Esophagus squamous epithelium (tissue), 4 donors: ENCODE measurements at regions not wholly inside any gene's neighbourhood (a gene's known extent, or its start where the extent isn't known, plus 50 kb on each side); places are given as distances from the start of the nearest gene placed in this dataset.

Experiments
- POLR2A ChIP-seq, 4 donors: fragments of 450-650 bp; IDR thresholded peaks; one replicate each; pipeline ENCODE4 v1.6.1; 2017; ENCODE audit warnings: antibody characterized with exemption in 4 of 4, mild to moderate bottlenecking in 4 of 4, moderate library complexity in 3 of 4
- TF ChIP-seq, protein P1 (sequence below), 6 experiments: fragments of 450-650 bp in 4 of 6; fragments of 200-600 bp in 2 of 6; sonication (generic) in 2 of 6; IDR thresholded peaks; one replicate each; pipeline ENCODE4 v1.5.1; 2016 to 2019; ENCODE audit warnings: antibody characterized with exemption in 6 of 6, mild to moderate bottlenecking in 4 of 6, moderate library complexity in 4 of 6

DNA sequence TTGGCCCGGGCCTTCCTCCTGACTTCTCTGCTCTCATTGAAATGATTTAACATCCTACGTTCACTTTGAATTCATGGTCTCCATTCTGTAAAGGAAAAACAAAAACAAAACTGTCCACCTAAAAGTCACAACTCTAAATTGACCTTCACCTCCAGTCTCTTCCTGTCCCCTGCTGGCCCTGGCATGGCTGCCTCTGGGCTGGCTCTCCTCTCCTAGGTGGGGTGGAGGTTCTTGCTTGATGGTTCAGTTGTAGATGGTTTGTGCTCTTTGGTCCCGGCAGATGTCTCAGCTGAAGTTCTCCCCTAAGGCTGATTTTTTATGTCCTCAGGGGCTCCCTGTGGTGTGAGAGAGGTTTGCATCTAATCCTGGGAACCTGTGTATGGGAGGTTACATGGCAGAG, 121.1 kb downstream of the ACKR3 start:
- TF ChIP-seq, protein P1, sequence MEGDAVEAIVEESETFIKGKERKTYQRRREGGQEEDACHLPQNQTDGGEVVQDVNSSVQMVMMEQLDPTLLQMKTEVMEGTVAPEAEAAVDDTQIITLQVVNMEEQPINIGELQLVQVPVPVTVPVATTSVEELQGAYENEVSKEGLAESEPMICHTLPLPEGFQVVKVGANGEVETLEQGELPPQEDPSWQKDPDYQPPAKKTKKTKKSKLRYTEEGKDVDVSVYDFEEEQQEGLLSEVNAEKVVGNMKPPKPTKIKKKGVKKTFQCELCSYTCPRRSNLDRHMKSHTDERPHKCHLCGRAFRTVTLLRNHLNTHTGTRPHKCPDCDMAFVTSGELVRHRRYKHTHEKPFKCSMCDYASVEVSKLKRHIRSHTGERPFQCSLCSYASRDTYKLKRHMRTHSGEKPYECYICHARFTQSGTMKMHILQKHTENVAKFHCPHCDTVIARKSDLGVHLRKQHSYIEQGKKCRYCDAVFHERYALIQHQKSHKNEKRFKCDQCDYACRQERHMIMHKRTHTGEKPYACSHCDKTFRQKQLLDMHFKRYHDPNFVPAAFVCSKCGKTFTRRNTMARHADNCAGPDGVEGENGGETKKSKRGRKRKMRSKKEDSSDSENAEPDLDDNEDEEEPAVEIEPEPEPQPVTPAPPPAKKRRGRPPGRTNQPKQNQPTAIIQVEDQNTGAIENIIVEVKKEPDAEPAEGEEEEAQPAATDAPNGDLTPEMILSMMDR (IDR thresholded peaks at IDR 0.05), result no peak
- TF ChIP-seq POLR2A (IDR thresholded peaks at IDR 0.05), result no peak
